ENCODE measurements at regions not wholly inside any gene's neighbourhood (a gene's known extent, or its start where the extent isn't known, plus 50 kb on each side); places are given as distances from the start of the nearest gene placed in this dataset.
A peak's percentile ranks its signal among the peaks of the same experiment; 100 is the strongest.

- TF ChIP-seq TEAD4 (IDR thresholded peaks at IDR 0.05) (0 out of 2 replicates have a peak, but pooled peaks have one; percentile 14), CREB1 (IDR thresholded peaks at IDR 0.05; ENCODE audit: low read depth) (no peak)
Observed at GRCh38 chr2:137729305-137729704, 235.0 kb upstream of the HNMT start.

GRCh38 chr2:137737559-137737958 lies 226.7 kb upstream of the HNMT start:
- no peak for TF ChIP-seq USF1 (IDR thresholded peaks at IDR 0.05)

GRCh38 chr2:137741784-137742362 lies 222.4 kb upstream of the HNMT start:
- TF ChIP-seq EGR1 (IDR thresholded peaks at IDR 0.05): no peak
- TF ChIP-seq MAX (IDR thresholded peaks at IDR 0.05): no peak
- no peak for TF ChIP-seq TCF12 (IDR thresholded peaks at IDR 0.05; ENCODE audit: low read depth)

GRCh38 chr2:137747509-137747908 lies 216.8 kb upstream of the HNMT start:
- no peak for TF ChIP-seq EGR1 (IDR thresholded peaks at IDR 0.05)
- no peak for TF ChIP-seq ZBTB7A (IDR thresholded peaks at IDR 0.05; ENCODE audit: low read depth)
- TF ChIP-seq YY1 (IDR thresholded peaks at IDR 0.05; ENCODE audit: low read depth): no peak
- no peak for TF ChIP-seq FOXM1 (IDR thresholded peaks at IDR 0.05; ENCODE audit: borderline replicate concordance, low read depth)
- TF ChIP-seq TAF1 (IDR thresholded peaks at IDR 0.05; ENCODE audit: low read depth): no peak
- TF ChIP-seq USF1 (IDR thresholded peaks at IDR 0.05): no peak
- TF ChIP-seq MAX (IDR thresholded peaks at IDR 0.05): no peak

GRCh38 chr2:137748533-137748932 lies 215.7 kb upstream of the HNMT start:
- no peak for TF ChIP-seq RAD21 (IDR thresholded peaks at IDR 0.05; ENCODE audit: low read depth)
- TF ChIP-seq, protein P1, sequence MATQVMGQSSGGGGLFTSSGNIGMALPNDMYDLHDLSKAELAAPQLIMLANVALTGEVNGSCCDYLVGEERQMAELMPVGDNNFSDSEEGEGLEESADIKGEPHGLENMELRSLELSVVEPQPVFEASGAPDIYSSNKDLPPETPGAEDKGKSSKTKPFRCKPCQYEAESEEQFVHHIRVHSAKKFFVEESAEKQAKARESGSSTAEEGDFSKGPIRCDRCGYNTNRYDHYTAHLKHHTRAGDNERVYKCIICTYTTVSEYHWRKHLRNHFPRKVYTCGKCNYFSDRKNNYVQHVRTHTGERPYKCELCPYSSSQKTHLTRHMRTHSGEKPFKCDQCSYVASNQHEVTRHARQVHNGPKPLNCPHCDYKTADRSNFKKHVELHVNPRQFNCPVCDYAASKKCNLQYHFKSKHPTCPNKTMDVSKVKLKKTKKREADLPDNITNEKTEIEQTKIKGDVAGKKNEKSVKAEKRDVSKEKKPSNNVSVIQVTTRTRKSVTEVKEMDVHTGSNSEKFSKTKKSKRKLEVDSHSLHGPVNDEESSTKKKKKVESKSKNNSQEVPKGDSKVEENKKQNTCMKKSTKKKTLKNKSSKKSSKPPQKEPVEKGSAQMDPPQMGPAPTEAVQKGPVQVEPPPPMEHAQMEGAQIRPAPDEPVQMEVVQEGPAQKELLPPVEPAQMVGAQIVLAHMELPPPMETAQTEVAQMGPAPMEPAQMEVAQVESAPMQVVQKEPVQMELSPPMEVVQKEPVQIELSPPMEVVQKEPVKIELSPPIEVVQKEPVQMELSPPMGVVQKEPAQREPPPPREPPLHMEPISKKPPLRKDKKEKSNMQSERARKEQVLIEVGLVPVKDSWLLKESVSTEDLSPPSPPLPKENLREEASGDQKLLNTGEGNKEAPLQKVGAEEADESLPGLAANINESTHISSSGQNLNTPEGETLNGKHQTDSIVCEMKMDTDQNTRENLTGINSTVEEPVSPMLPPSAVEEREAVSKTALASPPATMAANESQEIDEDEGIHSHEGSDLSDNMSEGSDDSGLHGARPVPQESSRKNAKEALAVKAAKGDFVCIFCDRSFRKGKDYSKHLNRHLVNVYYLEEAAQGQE (IDR thresholded peaks at IDR 0.05; ENCODE audit: low read depth): no peak
- no peak for TF ChIP-seq EP300 (IDR thresholded peaks at IDR 0.05; ENCODE audit: borderline replicate concordance)
- TF ChIP-seq EGR1 (IDR thresholded peaks at IDR 0.05): no peak
- TF ChIP-seq TEAD4 (IDR thresholded peaks at IDR 0.05): no peak
- no peak for TF ChIP-seq USF1 (IDR thresholded peaks at IDR 0.05)

DNA sequence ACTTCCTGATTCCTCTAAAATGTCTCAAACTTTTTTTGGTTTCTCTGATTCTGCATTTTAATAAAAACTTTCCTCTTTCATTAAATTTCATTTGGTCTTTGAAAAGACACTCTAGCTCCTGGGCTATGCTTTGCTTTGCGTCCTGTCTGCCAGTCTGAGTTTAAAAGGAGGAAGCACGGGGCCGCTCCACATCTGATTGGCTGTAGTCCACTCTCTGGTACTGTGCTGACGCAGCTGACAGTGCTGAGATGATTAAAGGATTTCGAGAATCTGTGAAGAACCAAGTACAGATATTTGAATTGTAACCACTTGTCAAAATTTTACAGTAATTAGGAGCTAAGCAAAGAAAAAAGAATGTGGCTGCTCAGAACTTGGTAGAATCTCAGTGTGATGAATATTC lies 199.6 kb upstream of the HNMT start:
- TF ChIP-seq TAF1 (IDR thresholded peaks at IDR 0.05; ENCODE audit: low read depth) (no peak), MAX (IDR thresholded peaks at IDR 0.05) (no peak), CREB1 (IDR thresholded peaks at IDR 0.05; ENCODE audit: low read depth) (no peak), EGR1 (IDR thresholded peaks at IDR 0.05) (no peak), FOXM1 (IDR thresholded peaks at IDR 0.05; ENCODE audit: borderline replicate concordance, low read depth) (no peak), TCF12 (IDR thresholded peaks at IDR 0.05; ENCODE audit: low read depth) (no peak), NFIC (IDR thresholded peaks at IDR 0.05) (no peak), YY1 (IDR thresholded peaks at IDR 0.05; ENCODE audit: low read depth) (no peak), CEBPB (IDR thresholded peaks at IDR 0.05) (no peak), TEAD4 (IDR thresholded peaks at IDR 0.05) (no peak), EP300 (IDR thresholded peaks at IDR 0.05; ENCODE audit: borderline replicate concordance) (no peak), USF1 (IDR thresholded peaks at IDR 0.05) (no peak), ZBTB7A (IDR thresholded peaks at IDR 0.05; ENCODE audit: low read depth) (no peak), RAD21 (IDR thresholded peaks at IDR 0.05; ENCODE audit: low read depth) (no peak)
- TF ChIP-seq, protein P1 (IDR thresholded peaks at IDR 0.05; ENCODE audit: low read depth): no peak

Data from Ishikawa (cell line).